ENCODE measurements at regions not wholly inside any gene's neighbourhood (a gene's known extent, or its start where the extent isn't known, plus 50 kb on each side); places are given as distances from the start of the nearest gene placed in this dataset.
"Not testable (repeated sequence)": the region's sequence is repeated elsewhere in the genome, so short reads cannot be mapped to it uniquely, and the experiment has no call there.

DNA sequence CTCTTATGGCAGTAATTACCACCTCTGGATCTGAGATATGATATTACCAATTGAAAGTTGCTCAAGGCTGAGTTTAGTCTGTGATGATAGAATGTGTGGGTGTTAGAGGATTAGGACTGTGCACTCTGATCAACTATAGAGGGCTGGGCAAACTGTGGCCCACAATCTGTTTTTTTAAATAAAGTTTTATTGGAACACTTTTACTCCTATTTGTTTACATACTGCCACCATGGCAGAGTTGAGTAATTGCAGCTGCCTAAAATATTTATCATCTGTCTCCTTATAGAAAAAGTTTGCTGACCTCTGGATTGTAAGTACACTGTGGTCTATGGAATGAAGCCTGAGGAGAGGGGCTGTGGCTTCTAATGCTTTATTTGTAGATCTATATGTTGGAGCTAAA, 71.5 kb upstream of the N4BP1 start:
- H3K27ac Mint-ChIP-seq (ENCODE audit: low read depth) = no peak overlapping the region
- H3K36me3 Mint-ChIP-seq (ENCODE audit: insufficient read depth) = no peaks in the 10 kb centered on the region
- no peaks in the 10 kb centered on the region for H3K4me1 Mint-ChIP-seq
- ATAC-seq (replicated peaks; ENCODE audit: extremely low read depth, poor library complexity, severe bottlenecking) (no peak), DNase-seq (ENCODE audit: low spot score in 2 of 2) (no peak)
- H3K9me3 Mint-ChIP-seq = no peaks in the 10 kb centered on the region
- no peak overlapping the region for H3K4me3 Mint-ChIP-seq
- H3K27me3 Mint-ChIP-seq = peaks cover 62% of the 10 kb centered on the region

DNA sequence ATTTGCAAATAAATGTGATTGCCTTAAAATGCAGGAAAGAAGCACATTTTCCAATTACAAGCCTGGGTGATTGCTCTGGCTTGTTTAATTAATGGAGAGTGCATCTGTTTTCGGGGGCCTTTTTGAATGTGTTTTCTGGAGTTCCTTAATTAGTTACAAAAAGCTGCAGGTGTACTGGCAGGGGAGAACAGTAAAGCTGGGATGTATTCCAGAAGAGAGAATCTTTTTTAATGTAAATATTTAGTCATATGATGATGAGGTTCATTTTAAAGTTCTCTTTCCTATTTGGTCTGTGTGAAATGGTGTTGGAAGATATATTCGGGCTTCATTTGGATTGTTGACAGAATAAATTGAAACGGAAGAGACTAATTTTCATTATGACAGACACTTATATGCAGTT, 70.9 kb upstream of the N4BP1 start:
- Mint-ChIP-seq H3K4me3 (no peak overlapping the region), H3K27me3 (peaks cover 55% of the 10 kb centered on the region)

DNA sequence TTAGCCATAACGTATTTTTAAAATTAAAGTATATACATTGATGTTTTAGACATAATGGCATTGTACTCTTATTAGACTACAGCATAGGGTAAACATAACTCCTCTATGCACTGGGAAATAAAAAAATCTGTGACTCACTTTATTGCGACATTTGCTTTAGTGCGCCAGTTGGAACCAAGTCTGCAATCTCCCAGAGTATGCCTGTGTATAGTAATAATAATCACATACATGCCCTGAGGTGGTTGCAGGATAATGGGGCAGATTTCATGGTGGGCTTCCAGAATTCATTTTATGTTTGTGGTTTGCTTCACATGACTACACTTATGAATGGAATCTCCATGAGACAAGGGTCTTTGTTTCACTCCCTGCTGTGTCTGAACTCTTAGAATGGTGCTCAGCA, 66.9 kb upstream of the N4BP1 start:
- H3K4me3 Mint-ChIP-seq = no peak overlapping the region
- no peaks in the 10 kb centered on the region for H3K4me1 Mint-ChIP-seq
- H3K27me3 Mint-ChIP-seq = peaks cover 29% of the 10 kb centered on the region
- H3K27ac Mint-ChIP-seq (ENCODE audit: low read depth) = no peak overlapping the region
- H3K9me3 Mint-ChIP-seq = no peaks in the 10 kb centered on the region
- DNase-seq (ENCODE audit: low spot score in 2 of 2) = no peak
- H3K36me3 Mint-ChIP-seq (ENCODE audit: insufficient read depth) = no peaks in the 10 kb centered on the region
- no peak for ATAC-seq (replicated peaks; ENCODE audit: extremely low read depth, poor library complexity, severe bottlenecking)

More for the DNA sequence above, 70.9 kb upstream of the N4BP1 start:
- DNase-seq (ENCODE audit: low spot score in 2 of 2) (no peak), ATAC-seq (replicated peaks; ENCODE audit: extremely low read depth, poor library complexity, severe bottlenecking) (no peak)
- H3K9me3 Mint-ChIP-seq = no peaks in the 10 kb centered on the region
- no peak overlapping the region for H3K27ac Mint-ChIP-seq (ENCODE audit: low read depth)
- no peaks in the 10 kb centered on the region for H3K4me1 Mint-ChIP-seq
- no peaks in the 10 kb centered on the region for H3K36me3 Mint-ChIP-seq (ENCODE audit: insufficient read depth)

DNA sequence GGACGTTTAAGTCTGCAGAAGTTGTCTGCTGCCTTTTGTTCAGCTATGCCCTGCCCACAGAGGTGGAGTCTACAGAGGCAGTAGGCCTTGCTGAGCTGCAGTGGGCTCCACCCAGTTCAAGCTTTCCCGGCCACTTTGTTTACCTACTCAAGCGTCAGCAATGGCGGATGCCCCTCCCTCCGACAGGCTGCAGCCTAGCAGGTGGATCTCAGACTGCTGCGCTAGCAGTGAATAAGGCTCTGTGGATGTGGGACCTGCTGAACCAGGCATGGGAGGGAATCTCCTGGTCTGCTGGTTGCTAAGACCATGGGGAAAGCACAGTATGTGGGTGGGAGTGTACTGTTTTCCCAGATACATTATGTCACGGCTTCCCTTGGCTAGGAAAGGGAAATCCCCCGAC, 58.2 kb upstream of the N4BP1 start:
- H3K36me3 Mint-ChIP-seq (ENCODE audit: insufficient read depth); DNase-seq (ENCODE audit: low spot score in 2 of 2); H3K4me1 Mint-ChIP-seq; H3K27ac Mint-ChIP-seq (ENCODE audit: low read depth); H3K9me3 Mint-ChIP-seq; ATAC-seq (replicated peaks; ENCODE audit: extremely low read depth, poor library complexity, severe bottlenecking); H3K4me3 Mint-ChIP-seq: not testable (repeated sequence)
- H3K27me3 Mint-ChIP-seq = peaks cover 69% of the 10 kb centered on the region

DNA sequence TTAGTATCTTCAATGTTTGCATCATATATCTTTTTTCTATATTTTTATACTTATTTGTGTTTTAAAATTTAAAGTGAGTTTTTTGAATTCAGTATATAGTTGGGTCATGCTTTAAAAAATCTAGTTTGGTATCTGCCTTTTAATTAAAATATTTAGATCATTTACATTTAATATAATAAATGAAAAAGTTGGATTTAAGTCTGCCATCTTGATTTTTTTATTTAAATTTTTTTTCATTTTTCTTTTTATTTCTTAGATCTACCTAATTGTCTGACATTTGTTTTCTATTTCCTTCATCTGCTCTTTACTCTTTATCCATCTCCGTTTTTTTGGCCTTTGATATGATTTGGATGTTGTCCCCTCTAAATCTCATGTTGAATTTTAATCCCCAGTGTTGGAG, 50.0 kb upstream of the N4BP1 start:
- Mint-ChIP-seq H3K9me3 (peaks cover 12% of the 10 kb centered on the region), H3K27me3 (peaks cover 17% of the 10 kb centered on the region), H3K36me3 (ENCODE audit: insufficient read depth) (no peaks in the 10 kb centered on the region), H3K4me3 (no peak overlapping the region), H3K4me1 (no peaks in the 10 kb centered on the region), H3K27ac (ENCODE audit: low read depth) (no peak overlapping the region)
- ATAC-seq (replicated peaks; ENCODE audit: extremely low read depth, poor library complexity, severe bottlenecking) (no peak), DNase-seq (ENCODE audit: low spot score in 2 of 2) (no peak)

All from central memory CD8-positive, alpha-beta T cell (primary cell).